SK-N-DZ (cell line): ENCODE measurements at regions not wholly inside any gene's neighbourhood (a gene's known extent, or its start where the extent isn't known, plus 50 kb on each side); places are given as distances from the start of the nearest gene placed in this dataset.
"Not testable (repeated sequence)": the region's sequence is repeated elsewhere in the genome, so short reads cannot be mapped to it uniquely, and the experiment has no call there.

Experiments used
- DNase-seq: peaks from one replicate; pipeline ENCODE4 v3.0.0-alpha.2; 2015; ENCODE audit warnings: low spot score

GRCh38 chr5:103891151-103891550 lies 328.6 kb upstream of the NUDT12 start:
- no peak for DNase-seq

DNA sequence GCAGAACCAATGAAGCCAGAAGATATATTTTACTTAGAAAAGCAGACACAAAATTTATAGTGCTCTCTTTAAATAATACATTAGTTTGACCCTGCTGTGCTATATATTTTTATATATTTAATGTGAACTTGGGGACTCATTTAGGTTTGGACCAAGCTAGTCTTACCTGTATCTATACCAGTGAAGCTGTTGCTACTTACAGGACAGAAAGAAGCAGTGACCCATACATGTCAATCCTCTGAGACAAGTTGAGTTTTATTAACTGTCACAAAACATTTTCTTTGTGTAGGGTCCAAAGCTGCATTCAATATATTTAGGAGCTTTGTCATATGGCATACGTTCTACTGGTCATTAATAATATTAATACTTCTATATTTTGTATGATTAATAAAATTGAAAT lies 327.7 kb upstream of the NUDT12 start:
- DNase-seq, result no peak

DNA sequence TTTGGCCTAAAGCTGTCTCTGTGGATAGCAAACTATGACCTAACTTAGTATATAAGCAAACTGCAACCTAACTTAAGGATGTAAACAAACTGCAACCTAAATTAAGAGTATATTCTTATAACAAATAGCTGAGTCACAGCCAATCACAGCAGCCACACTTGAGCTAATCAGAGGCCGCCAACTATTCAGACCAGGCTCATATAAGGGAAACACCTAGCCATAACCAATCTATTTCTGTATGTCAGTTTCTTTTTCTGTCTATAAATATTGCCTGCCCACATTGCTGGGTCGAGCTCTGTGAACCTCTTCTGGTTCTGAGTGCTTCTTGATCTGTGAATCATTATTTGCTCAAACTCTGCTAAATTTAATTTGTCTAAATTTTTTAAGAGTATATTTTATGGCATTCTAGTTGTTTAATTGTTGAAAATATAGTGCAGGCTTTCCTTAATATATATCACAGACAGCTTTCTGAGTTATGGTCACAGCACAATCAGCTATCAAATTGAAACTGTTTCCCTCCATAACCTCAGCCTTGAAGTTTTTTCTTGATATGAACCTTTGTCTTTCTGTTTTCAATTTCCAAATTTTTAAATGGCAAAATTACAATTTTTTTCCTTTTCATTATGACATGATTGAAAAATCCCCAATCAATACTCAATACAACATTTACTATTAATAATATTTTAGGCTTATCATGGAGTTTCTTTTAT lies 327.1 kb upstream of the NUDT12 start:
- DNase-seq, result no peak

GRCh38 chr5:103886826-103887225 lies 324.2 kb upstream of the NUDT12 start:
- DNase-seq, result no peak

DNA sequence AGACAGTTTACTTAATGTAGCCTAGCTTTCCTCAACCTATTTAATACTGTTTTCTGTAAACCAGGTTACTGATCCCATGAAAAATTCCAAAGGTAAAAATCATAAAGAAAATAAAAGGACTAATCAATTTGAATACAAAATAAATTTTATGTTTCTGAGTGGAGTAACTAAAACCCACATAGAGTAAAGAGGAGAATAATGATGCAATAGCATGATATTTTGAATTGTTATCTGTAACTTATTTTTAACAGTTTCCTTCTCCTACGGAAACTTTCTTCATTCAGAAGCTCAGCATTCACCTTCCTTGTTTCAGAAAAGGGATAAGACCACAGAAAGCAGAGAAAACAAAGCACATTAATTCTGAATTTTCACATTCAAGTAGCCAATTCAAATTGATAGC lies 320.6 kb upstream of the NUDT12 start:
- no peak for DNase-seq

- no peak for DNase-seq
Observed at GRCh38 chr5:103881560-103881959, 319.0 kb upstream of the NUDT12 start.

GRCh38 chr5:103867857-103868598 lies 305.4 kb upstream of the NUDT12 start:
- DNase-seq, result peak; percentile 97

DNA sequence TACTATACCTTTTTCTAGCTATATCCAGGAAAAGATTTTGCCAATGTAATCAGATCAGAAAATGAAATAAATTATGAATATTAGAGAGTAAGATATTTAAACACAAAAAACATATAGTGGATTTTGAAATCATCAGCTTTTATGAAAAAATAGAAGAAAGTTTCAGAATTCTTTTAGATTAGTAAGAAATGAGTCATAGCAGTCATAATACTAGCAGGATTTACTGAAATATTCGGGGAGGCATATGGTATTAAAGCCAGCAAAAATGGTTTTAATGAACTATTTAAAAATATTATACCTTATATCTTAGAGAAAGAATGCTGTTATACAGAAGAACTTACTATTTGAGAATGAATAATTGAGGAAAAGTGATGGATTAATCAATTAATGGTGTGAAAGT lies 303.6 kb upstream of the NUDT12 start:
- no peak for DNase-seq

DNA sequence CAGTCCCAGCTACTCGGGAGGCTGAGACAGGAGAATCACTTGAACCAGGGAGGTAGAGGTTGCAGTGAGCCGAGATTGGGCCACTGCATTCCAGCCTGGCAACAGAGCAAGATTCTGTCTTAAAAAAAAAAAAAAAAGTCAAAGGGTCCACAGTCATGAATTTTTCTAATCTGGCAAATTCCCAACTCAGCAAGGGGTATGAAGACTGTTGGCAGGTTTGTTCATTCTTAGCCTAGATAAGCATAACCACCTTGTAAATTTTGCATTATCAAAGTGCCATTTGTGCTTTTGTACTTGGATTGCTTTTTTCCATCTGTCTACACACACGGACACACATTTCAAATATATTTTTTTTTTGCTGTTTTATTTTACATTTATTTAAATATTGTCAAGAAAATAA lies 299.8 kb upstream of the NUDT12 start:
- DNase-seq, result no peak

GRCh38 chr5:103860327-103860726 lies 297.7 kb upstream of the NUDT12 start:
- peak; percentile 35 for DNase-seq

GRCh38 chr5:103858367-103858766 lies 295.8 kb upstream of the NUDT12 start:
- not testable (repeated sequence) for DNase-seq

DNA sequence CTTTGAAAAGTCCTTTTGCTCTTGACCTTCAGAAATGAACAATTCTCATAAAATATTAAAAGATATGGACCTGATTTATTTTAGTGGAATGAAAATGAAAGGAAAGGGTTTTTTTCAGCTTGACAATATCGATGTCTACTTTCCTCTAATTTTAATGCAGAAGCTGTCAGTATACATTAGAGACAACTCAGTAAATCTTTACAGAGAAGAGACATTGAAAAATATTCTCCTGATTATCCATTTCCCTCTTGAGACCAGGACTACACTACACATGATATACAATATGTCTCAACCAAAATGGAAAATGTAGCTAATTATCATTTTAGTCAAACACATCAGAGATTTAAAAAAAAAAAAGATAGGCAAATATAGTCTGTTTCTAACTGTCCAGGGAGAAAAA lies 288.5 kb upstream of the NUDT12 start:
- DNase-seq, result peak; percentile 34

GRCh38 chr5:103849934-103850333 lies 287.3 kb upstream of the NUDT12 start:
- no peak for DNase-seq

DNA sequence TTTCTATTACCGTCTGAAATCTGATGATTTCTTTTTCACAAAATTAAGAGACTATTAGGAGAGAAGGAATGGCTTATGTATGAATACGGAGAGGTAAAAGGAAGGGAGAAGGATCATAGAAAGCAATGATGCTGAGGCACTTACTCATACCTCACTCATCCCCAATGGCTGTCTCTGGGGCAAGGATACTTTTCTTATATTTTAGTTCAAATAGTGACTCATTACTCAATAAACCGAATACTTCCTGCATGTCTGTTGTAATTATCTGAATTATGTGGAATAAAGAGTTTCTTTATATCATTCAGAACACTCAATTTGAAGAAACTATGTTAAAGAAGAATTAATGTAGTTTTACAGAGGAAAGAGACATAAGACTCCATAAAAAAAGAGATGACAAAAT lies 284.5 kb upstream of the NUDT12 start:
- DNase-seq, result no peak

DNA sequence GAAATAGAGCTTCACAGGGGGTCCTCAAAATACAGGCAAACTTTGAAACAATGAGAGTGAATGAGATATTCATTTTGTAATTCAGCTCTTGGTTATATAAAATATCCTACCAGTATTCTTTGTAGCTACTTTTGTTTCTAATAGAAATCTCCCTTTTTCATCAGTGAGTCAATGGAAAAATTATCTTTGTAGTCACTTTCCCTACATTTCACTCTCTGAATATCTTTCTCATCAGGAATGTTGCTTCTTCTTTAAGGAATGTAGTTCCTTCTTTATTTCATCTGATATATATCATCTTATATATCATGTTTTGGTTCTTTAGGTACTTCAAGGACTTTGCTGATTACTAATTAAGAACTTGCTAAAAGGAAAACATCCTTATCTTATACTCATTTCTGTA lies 280.3 kb upstream of the NUDT12 start:
- DNase-seq, result no peak

DNA sequence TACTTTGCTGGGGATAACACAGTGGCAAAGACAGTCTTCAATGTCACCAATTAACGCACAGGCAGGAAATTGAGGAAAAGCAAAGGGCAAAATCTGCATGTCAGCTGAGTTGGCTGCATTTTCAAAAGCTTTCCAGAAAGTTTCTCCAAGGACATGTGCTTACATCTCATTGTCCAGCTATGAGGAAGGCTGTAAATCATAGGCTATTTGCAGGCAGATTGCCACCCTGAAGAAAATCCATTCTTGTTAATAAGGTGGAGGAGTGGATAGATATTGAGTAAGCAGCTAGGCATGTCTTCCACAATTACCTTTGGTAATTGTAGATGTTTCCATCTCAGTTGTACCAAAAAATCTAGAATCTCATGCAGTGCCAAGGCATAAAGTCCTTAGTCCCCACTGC lies 278.0 kb upstream of the NUDT12 start:
- DNase-seq, result no peak

DNA sequence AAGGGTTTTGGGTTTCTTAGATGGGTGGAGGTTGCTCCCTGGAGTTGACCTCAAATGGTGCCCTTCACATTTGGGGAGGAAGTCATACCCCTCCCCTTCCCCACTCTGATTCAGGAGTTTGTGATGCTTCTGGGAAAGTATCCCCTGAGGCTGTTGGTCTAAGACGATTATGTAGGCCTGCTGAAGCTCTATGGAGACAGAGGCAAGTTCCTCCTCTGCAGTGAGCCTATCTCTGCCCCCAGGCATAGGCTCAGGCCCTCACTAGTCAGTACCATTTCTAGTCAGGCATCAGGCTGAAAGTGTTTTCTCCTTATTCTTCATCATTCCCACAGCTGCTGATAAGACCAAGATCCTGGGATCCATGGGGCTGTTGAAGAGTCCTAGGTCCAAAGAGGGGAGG lies 271.6 kb upstream of the NUDT12 start:
- no peak for DNase-seq

DNA sequence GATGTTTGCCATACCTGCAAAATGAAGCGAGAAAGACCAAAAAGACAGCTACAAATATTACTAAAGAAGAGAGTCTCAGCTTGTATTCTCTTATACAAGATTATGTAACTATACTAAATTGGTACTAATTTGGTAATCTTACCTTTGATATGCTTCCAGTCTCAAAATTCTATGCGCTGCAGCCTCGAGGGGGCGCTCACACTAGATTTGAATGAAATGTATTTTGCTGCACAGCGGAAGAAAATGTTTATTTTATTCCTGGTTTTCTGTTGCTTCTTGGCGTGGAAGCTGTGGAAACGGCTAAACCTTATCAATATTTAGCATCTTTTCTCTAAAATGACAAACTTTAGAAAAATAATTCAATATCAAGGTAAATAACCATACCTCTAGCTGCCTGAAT lies 267.0 kb upstream of the NUDT12 start:
- DNase-seq, result no peak

DNA sequence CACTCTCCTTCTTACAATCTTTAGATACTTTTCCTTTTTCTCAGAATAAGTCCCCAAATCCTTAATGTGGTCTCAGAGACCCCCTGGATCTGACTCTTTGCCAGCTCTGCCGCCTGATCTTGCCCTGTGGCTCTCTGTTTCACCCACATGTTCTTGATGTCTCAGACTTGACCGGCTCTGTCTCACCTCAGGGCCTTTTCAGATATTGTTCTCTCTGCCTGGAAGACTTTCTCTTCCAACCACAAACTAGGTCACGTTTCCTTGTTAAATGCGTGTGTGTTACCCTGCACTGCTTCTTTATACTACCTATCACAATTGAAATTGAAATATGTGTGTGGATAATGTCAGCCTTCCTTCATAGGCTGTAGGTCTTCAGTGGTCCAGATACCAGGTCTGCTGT lies 265.4 kb upstream of the NUDT12 start:
- DNase-seq, result no peak

DNA sequence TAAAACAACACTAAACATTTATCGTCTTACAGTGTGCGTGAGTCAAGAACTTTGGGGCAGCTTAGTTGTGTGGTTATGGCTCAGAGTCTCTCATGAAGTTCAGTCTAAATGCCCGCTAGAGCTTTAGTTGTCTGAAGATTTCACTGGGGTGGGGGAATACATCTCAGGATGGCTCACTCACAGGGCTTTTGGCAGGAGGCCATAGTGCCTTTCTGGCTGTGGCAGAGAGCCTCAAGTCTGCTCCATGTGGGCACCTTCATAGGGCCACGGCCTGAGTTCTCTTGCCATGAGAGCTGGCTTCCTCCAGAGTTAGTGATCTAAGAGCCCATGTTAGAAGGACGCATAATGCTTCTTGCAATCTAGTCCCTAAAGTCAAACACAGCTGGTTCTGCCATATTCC lies 258.8 kb upstream of the NUDT12 start:
- DNase-seq, result no peak

- peak; percentile 77 for DNase-seq
Observed at GRCh38 chr5:103808464-103809106, 246.0 kb upstream of the NUDT12 start.

GRCh38 chr5:103804711-103805110 lies 242.1 kb upstream of the NUDT12 start:
- no peak for DNase-seq

GRCh38 chr5:103801681-103802080 lies 239.1 kb upstream of the NUDT12 start:
- no peak for DNase-seq
